Ishikawa (cell line): ENCODE measurements at regions not wholly inside any gene's neighbourhood (a gene's known extent, or its start where the extent isn't known, plus 50 kb on each side); places are given as distances from the start of the nearest gene placed in this dataset.

Experiments used
- CEBPB ChIP-seq: IDR thresholded peaks from 2 replicates; pipeline ENCODE4 v1.6.1; 2012
- CREB1 ChIP-seq: IDR thresholded peaks from 2 replicates; pipeline ENCODE4 v1.6.1; 2012; ENCODE audit warnings: low read depth
- EGR1 ChIP-seq: IDR thresholded peaks from 2 replicates; pipeline ENCODE4 v1.6.1; 2012
- EP300 ChIP-seq: IDR thresholded peaks from 2 replicates; pipeline ENCODE4 v1.6.1; 2012; ENCODE audit warnings: borderline replicate concordance
- FOXM1 ChIP-seq: IDR thresholded peaks from 2 replicates; pipeline ENCODE4 v1.6.1; 2012; ENCODE audit warnings: low read depth, borderline replicate concordance
- MAX ChIP-seq: IDR thresholded peaks from 2 replicates; pipeline ENCODE4 v1.6.1; 2012
- NFIC ChIP-seq: IDR thresholded peaks from 2 replicates; pipeline ENCODE4 v1.6.1; 2012
- RAD21 ChIP-seq: IDR thresholded peaks from 2 replicates; pipeline ENCODE4 v1.6.1; 2012; ENCODE audit warnings: low read depth
- REST ChIP-seq: IDR thresholded peaks from 2 replicates; pipeline ENCODE4 v1.6.1; 2012; ENCODE audit warnings: low read depth, mild to moderate bottlenecking
- TAF1 ChIP-seq: IDR thresholded peaks from 2 replicates; pipeline ENCODE4 v1.6.1; 2012; ENCODE audit warnings: low read depth, mild to moderate bottlenecking
- TCF12 ChIP-seq: IDR thresholded peaks from 2 replicates; pipeline ENCODE4 v1.6.1; 2012; ENCODE audit warnings: low read depth
- TEAD4 ChIP-seq: IDR thresholded peaks from 2 replicates; pipeline ENCODE4 v1.6.1; 2012
- USF1 ChIP-seq: IDR thresholded peaks from 2 replicates; pipeline ENCODE4 v1.6.1; 2012
- YY1 ChIP-seq: IDR thresholded peaks from 2 replicates; pipeline ENCODE4 v1.6.1; 2012; ENCODE audit warnings: low read depth
- ZBTB7A ChIP-seq: IDR thresholded peaks from 2 replicates; pipeline ENCODE4 v1.6.1; 2012; ENCODE audit warnings: low read depth

GRCh38 chr10:3692387-3692999, 92.5 kb downstream of the KLF6 start:
- TF ChIP-seq EGR1, result no peak
- no peak for TF ChIP-seq MAX
- no peak for TF ChIP-seq EP300
- TF ChIP-seq USF1, result no peak
- no peak for TF ChIP-seq FOXM1
- no peak for TF ChIP-seq ZBTB7A
- TF ChIP-seq TCF12, result no peak
- no peak for TF ChIP-seq CEBPB
- no peak for TF ChIP-seq YY1
- TF ChIP-seq CREB1, result no peak
- TF ChIP-seq TAF1, result no peak
- TF ChIP-seq RAD21, result no peak
- TF ChIP-seq REST, result no peak

- TF ChIP-seq TAF1 (no peak), EGR1 (no peak), FOXM1 (no peak), REST (peak; percentile 46; the same call in 1 of the 2 replicates), ZBTB7A (no peak), MAX (no peak), RAD21 (no peak)
These were observed 93.5 kb downstream of the KLF6 start for GRCh38 chr10:3691482-3691881.

GRCh38 chr10:3689871-3690510, 95.0 kb downstream of the KLF6 start:
- TF ChIP-seq REST (no peak), ZBTB7A (no peak), YY1 (no peak), EGR1 (no peak)

GRCh38 chr10:3687510-3688081, 97.4 kb downstream of the KLF6 start:
- no peak for TF ChIP-seq NFIC
- TF ChIP-seq USF1, result no peak

- TF ChIP-seq REST (no peak), NFIC (no peak), FOXM1 (no peak), RAD21 (no peak), USF1 (no peak), MAX (no peak), EGR1 (no peak), TEAD4 (no peak), YY1 (no peak), ZBTB7A (no peak), EP300 (no peak)
These were observed 99.6 kb downstream of the KLF6 start for GRCh38 chr10:3685384-3685783.
